SU-DHL-6 (cell line): ENCODE measurements at regions not wholly inside any gene's neighbourhood (a gene's known extent, or its start where the extent isn't known, plus 50 kb on each side); places are given as distances from the start of the nearest gene placed in this dataset.

Experiments used
- H2AFZ ChIP-seq: fragments of 200-600 bp; sonication (generic); 2 replicates; pipeline ENCODE4 v1.6.1; 2014; ENCODE audit warnings: low read depth, mild to moderate bottlenecking, moderate library complexity, mixed read lengths, antibody characterized with exemption, low read length; ENCODE audit not compliant: severe bottlenecking
- H3F3A ChIP-seq: fragments of 200-600 bp; shearing (Covaris generic); 2 replicates; pipeline ENCODE4 v1.6.0; 2016; ENCODE audit warnings: antibody characterized with exemption, mild to moderate bottlenecking; ENCODE audit not compliant: insufficient read depth
- H3K27ac ChIP-seq: fragments of 200-600 bp; sonication (generic); 2 replicates; pipeline ENCODE4 v1.5.1; 2016; ENCODE audit warnings: low read depth, mild to moderate bottlenecking, low read length, moderate library complexity, mixed read lengths
- H3K27me3 ChIP-seq: fragments of 200-600 bp; sonication (generic), shearing (Covaris generic); 2 replicates; pipeline ENCODE4 v1.6.0; 2014; ENCODE audit warnings: mild to moderate bottlenecking, low read length
- H3K36me3 ChIP-seq: fragments of 200-600 bp; sonication (generic); 2 replicates; pipeline ENCODE4 v1.6.1; 2014; ENCODE audit warnings: mild to moderate bottlenecking, low read length, mixed read lengths
- H3K4me2 ChIP-seq: fragments of 300-600, 200-600 bp; shearing (Covaris generic), sonication (generic); 2 replicates; pipeline ENCODE4 v1.6.0; 2014; ENCODE audit warnings: low read length, low read depth, mild to moderate bottlenecking; ENCODE audit not compliant: poor library complexity, severe bottlenecking
- H3K4me3 ChIP-seq: fragments of 200-600 bp; sonication (generic); 2 replicates; pipeline ENCODE4 v1.5.1; 2014; ENCODE audit warnings: antibody characterized with exemption, low read length, mild to moderate bottlenecking, mixed read lengths; ENCODE audit not compliant: insufficient read depth, poor library complexity, severe bottlenecking
- H3K79me2 ChIP-seq: fragments of 200-600 bp; sonication (generic); 2 replicates; pipeline ENCODE4 v1.6.1; 2014; ENCODE audit warnings: mild to moderate bottlenecking, low read length, moderate library complexity; ENCODE audit not compliant: insufficient read depth
- H3K9ac ChIP-seq: fragments of 200-600 bp; sonication (generic); 2 replicates; pipeline ENCODE4 v1.7.0; 2014; ENCODE audit warnings: mild to moderate bottlenecking, low read length
- H3K9me2 ChIP-seq: fragments of 200-600 bp; sonication (generic); replicated peaks from 2 replicates; pipeline ENCODE4 v1.6.1; 2014; ENCODE audit warnings: low read length; ENCODE audit not compliant: insufficient read depth
- H3K9me3 ChIP-seq: fragments of 200-600 bp; sonication (generic); 2 replicates; pipeline ENCODE4 v1.6.1; 2014; ENCODE audit warnings: low read length, mixed read lengths; ENCODE audit not compliant: insufficient read depth
- H4K20me1 ChIP-seq: fragments of 200-600 bp; sonication (generic); 2 replicates; pipeline ENCODE4 v1.6.1; 2014; ENCODE audit warnings: low read depth, mild to moderate bottlenecking, antibody characterized with exemption, low read length, moderate library complexity, mixed read lengths
- CTCF ChIP-seq: fragments of 200-600 bp; sonication (generic); IDR thresholded peaks from one replicate; pipeline ENCODE4 v1.5.1; 2017; ENCODE audit warnings: antibody characterized with exemption, mild to moderate bottlenecking, low read length, moderate library complexity; ENCODE audit not compliant: insufficient read depth, poor library complexity, severe bottlenecking
- EZH2phosphoT487 ChIP-seq: fragments of 200-600 bp; sonication (generic), shearing (Covaris generic); conservative IDR thresholded peaks from 2 replicates; pipeline ENCODE4 v1.6.1; 2018; ENCODE audit warnings: mild to moderate bottlenecking, antibody characterized with exemption, low read length, moderate library complexity, mixed read lengths

DNA sequence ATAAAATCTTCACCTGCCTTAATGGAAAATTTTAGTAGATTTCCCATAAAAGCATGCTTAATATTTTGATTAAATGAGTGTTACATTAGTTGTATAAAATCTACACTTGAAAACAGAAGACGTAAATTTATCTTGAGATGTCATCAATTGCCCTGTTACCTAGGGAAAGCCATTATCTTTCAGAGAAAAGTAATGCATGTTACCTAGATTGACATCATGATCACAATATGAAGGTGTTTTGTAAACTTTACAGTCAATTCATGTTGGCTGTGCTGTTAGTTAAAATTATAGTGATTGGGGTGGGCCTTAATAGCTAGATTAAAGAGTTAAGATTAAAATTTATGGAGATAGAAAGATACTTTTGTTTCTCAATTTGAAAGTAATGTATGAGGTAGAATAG, 293.2 kb upstream of the PCDH18 start:
- H3K27me3 ChIP-seq, result no peaks in the 10 kb centered on the region
- no peaks in the 10 kb centered on the region for H3K9me3 ChIP-seq
- H4K20me1 ChIP-seq, result no peaks in the 10 kb centered on the region
- H3K4me2 ChIP-seq, result no peak overlapping the region
- H3K27ac ChIP-seq, result no peak overlapping the region
- no peak overlapping the region for H3K4me3 ChIP-seq
- TF ChIP-seq CTCF, result no peak
- no peak for TF ChIP-seq EZH2phosphoT487
- H3K9me2 ChIP-seq, result no peaks in the 10 kb centered on the region
- H3K79me2 ChIP-seq, result no peaks in the 10 kb centered on the region
- no peak overlapping the region for H3K9ac ChIP-seq
- H3F3A ChIP-seq, result no peaks in the 10 kb centered on the region
- H3K36me3 ChIP-seq, result no peaks in the 10 kb centered on the region
- no peak overlapping the region for H2AFZ ChIP-seq

DNA sequence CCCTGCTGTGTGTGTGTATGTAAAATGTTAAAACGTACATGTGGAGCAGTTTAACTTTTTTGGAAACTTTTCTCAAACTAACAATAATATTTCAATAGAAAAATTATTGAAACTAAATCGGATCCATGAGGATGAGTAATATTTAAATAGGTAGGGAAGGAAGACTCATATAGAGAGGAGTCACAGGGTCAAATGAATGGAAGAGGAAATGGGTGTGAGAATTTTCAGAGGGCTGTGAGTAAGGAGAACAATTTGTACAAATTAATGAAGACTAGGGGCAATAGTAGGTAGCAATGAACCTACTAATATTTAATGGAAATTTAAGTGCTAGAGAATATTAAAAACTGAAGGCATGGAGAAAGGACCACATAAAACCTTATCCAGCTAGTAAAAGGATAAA, 290.7 kb upstream of the PCDH18 start:
- Histone ChIP-seq H3K9me3 (no peaks in the 10 kb centered on the region), H3K4me3 (no peak overlapping the region), H3K9me2 (no peaks in the 10 kb centered on the region), H3K4me2 (no peak overlapping the region), H3K36me3 (no peaks in the 10 kb centered on the region), H4K20me1 (no peaks in the 10 kb centered on the region), H3K27ac (no peak overlapping the region), H3K79me2 (no peaks in the 10 kb centered on the region), H3K27me3 (no peaks in the 10 kb centered on the region), H3F3A (no peaks in the 10 kb centered on the region), H3K9ac (no peak overlapping the region), H2AFZ (no peak overlapping the region)
- no peak for TF ChIP-seq CTCF
- TF ChIP-seq EZH2phosphoT487, result no peak

DNA sequence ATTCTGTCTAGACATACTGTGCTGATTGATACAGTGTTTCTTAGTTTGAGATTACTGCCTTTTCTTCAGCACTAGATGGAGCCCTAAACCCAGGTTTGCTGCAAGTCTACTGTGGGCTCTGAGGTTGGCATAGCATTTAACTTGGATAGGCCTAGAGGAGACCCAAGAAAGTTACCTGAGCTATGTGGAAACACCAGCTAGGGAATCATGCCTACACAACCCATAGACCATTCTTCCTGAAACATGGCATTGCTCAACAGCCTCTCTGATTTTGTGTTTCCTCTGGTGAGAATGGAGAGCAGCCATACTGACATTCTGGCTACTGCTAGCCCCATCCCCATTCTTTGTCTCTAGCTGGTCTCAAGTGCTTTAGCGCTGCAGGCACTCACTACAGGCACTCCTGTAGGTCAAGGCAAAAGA, 287.7 kb upstream of the PCDH18 start:
- Histone ChIP-seq H3K27me3 (no peaks in the 10 kb centered on the region), H3K36me3 (no peaks in the 10 kb centered on the region), H3K9ac (no peak overlapping the region), H3K79me2 (no peaks in the 10 kb centered on the region), H3F3A (no peaks in the 10 kb centered on the region), H2AFZ (no peak overlapping the region), H3K9me2 (no peaks in the 10 kb centered on the region), H3K4me3 (no peak overlapping the region), H3K4me2 (no peak overlapping the region), H3K9me3 (no peaks in the 10 kb centered on the region), H3K27ac (no peak overlapping the region), H4K20me1 (no peaks in the 10 kb centered on the region)
- TF ChIP-seq CTCF (peak; percentile 30), EZH2phosphoT487 (no peak)

GRCh38 chr4:137812258-137812657, 280.0 kb upstream of the PCDH18 start:
- Histone ChIP-seq H3K9ac (no peak overlapping the region), H3K4me3 (no peak overlapping the region), H3K36me3 (no peaks in the 10 kb centered on the region), H2AFZ (no peak overlapping the region), H3K79me2 (no peaks in the 10 kb centered on the region), H3F3A (no peaks in the 10 kb centered on the region), H3K4me2 (no peak overlapping the region), H3K9me3 (no peaks in the 10 kb centered on the region), H3K27me3 (no peaks in the 10 kb centered on the region), H3K9me2 (no peaks in the 10 kb centered on the region), H4K20me1 (no peaks in the 10 kb centered on the region), H3K27ac (no peak overlapping the region)
- TF ChIP-seq CTCF (no peak), EZH2phosphoT487 (no peak)
